ENCODE measurements at regions not wholly inside any gene's neighbourhood (a gene's known extent, or its start where the extent isn't known, plus 50 kb on each side); places are given as distances from the start of the nearest gene placed in this dataset.

GRCh38 chr19:30812099-30812678 is 440.0 kb downstream of the ZNF536 start:
- Histone ChIP-seq H3K4me3 (no peak overlapping the region), H3K79me2 (no peaks in the 10 kb centered on the region), H3K4me1 (ENCODE audit: insufficient read depth) (no peaks in the 10 kb centered on the region), H3K9me3 (ENCODE audit: low read depth) (no peaks in the 10 kb centered on the region), H3K36me3 (replicated peaks; ENCODE audit: insufficient read depth, low read depth) (no peaks in the 10 kb centered on the region), H4K20me1 (ENCODE audit: insufficient read depth, poor library complexity, severe bottlenecking) (no peaks in the 10 kb centered on the region), H2AFZ (no peak overlapping the region), H3K27ac (no peak overlapping the region), H3K4me2 (no peak overlapping the region), H3K27me3 (no peaks in the 10 kb centered on the region), H3K9me2 (replicated peaks; ENCODE audit: insufficient read depth) (no peaks in the 10 kb centered on the region)
- DNase-seq (ENCODE audit: low spot score), result no peak
- 46% methylated on average over 8 of the region's 8 CpGs for WGBS (ENCODE audit: low lambda C conversion rate, missing lambda C conversion rate)
- TF ChIP-seq, protein P1, sequence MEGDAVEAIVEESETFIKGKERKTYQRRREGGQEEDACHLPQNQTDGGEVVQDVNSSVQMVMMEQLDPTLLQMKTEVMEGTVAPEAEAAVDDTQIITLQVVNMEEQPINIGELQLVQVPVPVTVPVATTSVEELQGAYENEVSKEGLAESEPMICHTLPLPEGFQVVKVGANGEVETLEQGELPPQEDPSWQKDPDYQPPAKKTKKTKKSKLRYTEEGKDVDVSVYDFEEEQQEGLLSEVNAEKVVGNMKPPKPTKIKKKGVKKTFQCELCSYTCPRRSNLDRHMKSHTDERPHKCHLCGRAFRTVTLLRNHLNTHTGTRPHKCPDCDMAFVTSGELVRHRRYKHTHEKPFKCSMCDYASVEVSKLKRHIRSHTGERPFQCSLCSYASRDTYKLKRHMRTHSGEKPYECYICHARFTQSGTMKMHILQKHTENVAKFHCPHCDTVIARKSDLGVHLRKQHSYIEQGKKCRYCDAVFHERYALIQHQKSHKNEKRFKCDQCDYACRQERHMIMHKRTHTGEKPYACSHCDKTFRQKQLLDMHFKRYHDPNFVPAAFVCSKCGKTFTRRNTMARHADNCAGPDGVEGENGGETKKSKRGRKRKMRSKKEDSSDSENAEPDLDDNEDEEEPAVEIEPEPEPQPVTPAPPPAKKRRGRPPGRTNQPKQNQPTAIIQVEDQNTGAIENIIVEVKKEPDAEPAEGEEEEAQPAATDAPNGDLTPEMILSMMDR (IDR thresholded peaks at IDR 0.05; ENCODE audit: poor library complexity), result no peak
- TF ChIP-seq EZH2 (IDR thresholded peaks at IDR 0.05; ENCODE audit: borderline replicate concordance) (no peak), EZH2phosphoT487 (IDR thresholded peaks at IDR 0.05; ENCODE audit: low read depth, severe bottlenecking, unreplicated experiment) (no peak)

GRCh38 chr19:30811397-30812098 is 439.4 kb downstream of the ZNF536 start:
- H3K4me3 ChIP-seq, result no peak overlapping the region
- no peak overlapping the region for H2AFZ ChIP-seq
- H3K9me3 ChIP-seq (ENCODE audit: low read depth), result no peaks in the 10 kb centered on the region
- 80% methylated on average over 10 of the region's 10 CpGs for WGBS (ENCODE audit: low lambda C conversion rate, missing lambda C conversion rate)
- no peaks in the 10 kb centered on the region for H4K20me1 ChIP-seq (ENCODE audit: insufficient read depth, poor library complexity, severe bottlenecking)
- H3K27ac ChIP-seq, result no peak overlapping the region
- TF ChIP-seq EZH2 (IDR thresholded peaks at IDR 0.05; ENCODE audit: borderline replicate concordance), result no peak
- no peak overlapping the region for H3K4me2 ChIP-seq
- no peaks in the 10 kb centered on the region for H3K4me1 ChIP-seq (ENCODE audit: insufficient read depth)
- no peaks in the 10 kb centered on the region for H3K36me3 ChIP-seq (replicated peaks; ENCODE audit: insufficient read depth, low read depth)
- H3K27me3 ChIP-seq, result no peaks in the 10 kb centered on the region
- H3K9me2 ChIP-seq (replicated peaks; ENCODE audit: insufficient read depth), result no peaks in the 10 kb centered on the region
- H3K79me2 ChIP-seq, result no peaks in the 10 kb centered on the region
- no peak for DNase-seq (ENCODE audit: low spot score)

GRCh38 chr19:30810726-30811125 is 438.5 kb downstream of the ZNF536 start:
- DNase-seq (ENCODE audit: low spot score), result no peak
- Histone ChIP-seq H3K9me2 (replicated peaks; ENCODE audit: insufficient read depth) (no peaks in the 10 kb centered on the region), H3K4me1 (ENCODE audit: insufficient read depth) (no peaks in the 10 kb centered on the region), H4K20me1 (ENCODE audit: insufficient read depth, poor library complexity, severe bottlenecking) (no peaks in the 10 kb centered on the region), H3K36me3 (replicated peaks; ENCODE audit: insufficient read depth, low read depth) (no peaks in the 10 kb centered on the region), H3K4me2 (no peak overlapping the region), H3K27me3 (no peaks in the 10 kb centered on the region), H3K27ac (no peak overlapping the region), H3K9me3 (ENCODE audit: low read depth) (no peaks in the 10 kb centered on the region), H2AFZ (no peak overlapping the region), H3K4me3 (no peak overlapping the region), H3K79me2 (no peaks in the 10 kb centered on the region)
- no peak for TF ChIP-seq EZH2phosphoT487 (IDR thresholded peaks at IDR 0.05; ENCODE audit: low read depth, severe bottlenecking, unreplicated experiment)
- 75% methylated on average over 4 of the region's 4 CpGs for WGBS (ENCODE audit: low lambda C conversion rate, missing lambda C conversion rate)

DNA sequence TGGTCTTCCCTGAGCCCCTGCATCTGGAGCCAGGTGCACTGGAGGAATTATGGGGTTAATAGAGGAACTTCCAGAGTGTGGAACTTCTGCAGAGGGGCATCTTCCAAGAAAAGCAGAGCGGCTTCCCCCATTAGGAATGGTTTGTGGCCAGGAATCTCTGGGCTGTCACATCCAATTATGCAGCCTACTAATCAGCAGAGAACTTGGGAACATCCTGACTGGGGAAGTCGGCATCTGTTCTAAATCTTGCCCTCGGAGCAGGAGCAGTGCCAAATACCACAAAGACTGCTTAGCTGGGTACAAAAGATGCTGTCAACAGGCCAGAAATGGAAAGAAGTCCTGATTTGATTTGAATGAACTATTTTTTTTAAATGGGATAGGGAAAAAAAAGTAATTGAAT is 435.1 kb downstream of the ZNF536 start:
- no peak overlapping the region for H3K4me2 ChIP-seq
- no peak overlapping the region for H2AFZ ChIP-seq
- no peaks in the 10 kb centered on the region for H3K9me3 ChIP-seq (ENCODE audit: low read depth)
- no peak overlapping the region for H3K4me3 ChIP-seq
- TF ChIP-seq, protein P1 (IDR thresholded peaks at IDR 0.05; ENCODE audit: poor library complexity), result no peak
- TF ChIP-seq EZH2 (IDR thresholded peaks at IDR 0.05; ENCODE audit: borderline replicate concordance) (no peak), EZH2phosphoT487 (IDR thresholded peaks at IDR 0.05; ENCODE audit: low read depth, severe bottlenecking, unreplicated experiment) (no peak)
- 61% methylated on average over 3 of the region's 3 CpGs for WGBS (ENCODE audit: low lambda C conversion rate, missing lambda C conversion rate)
- H4K20me1 ChIP-seq (ENCODE audit: insufficient read depth, poor library complexity, severe bottlenecking), result no peaks in the 10 kb centered on the region
- no peak for DNase-seq (ENCODE audit: low spot score)
- no peak overlapping the region for H3K27ac ChIP-seq
- H3K79me2 ChIP-seq, result no peaks in the 10 kb centered on the region
- H3K4me1 ChIP-seq (ENCODE audit: insufficient read depth), result no peaks in the 10 kb centered on the region
- no peaks in the 10 kb centered on the region for H3K9me2 ChIP-seq (replicated peaks; ENCODE audit: insufficient read depth)
- no peaks in the 10 kb centered on the region for H3K27me3 ChIP-seq
- no peaks in the 10 kb centered on the region for H3K36me3 ChIP-seq (replicated peaks; ENCODE audit: insufficient read depth, low read depth)

All from hepatocyte (in vitro differentiated cells).